ENCODE measurements at regions not wholly inside any gene's neighbourhood (a gene's known extent, or its start where the extent isn't known, plus 50 kb on each side); places are given as distances from the start of the nearest gene placed in this dataset.

- DNase-seq (ENCODE audit: low spot score) = no peak
Measured at GRCh38 chr13:57224414-57224813, 57.4 kb downstream of the PRR20E start.

GRCh38 chr13:57250472-57250871, 83.5 kb downstream of the PRR20E start:
- DNase-seq (ENCODE audit: low spot score) = no peak

- no peak for DNase-seq (ENCODE audit: low spot score)
Measured at GRCh38 chr13:57253551-57253950, 86.6 kb downstream of the PRR20E start.

- DNase-seq (ENCODE audit: low spot score) = no peak
Measured at GRCh38 chr13:57264965-57265364, 98.0 kb downstream of the PRR20E start.

- DNase-seq (ENCODE audit: low spot score) = no peak
Measured at GRCh38 chr13:57270493-57270892, 103.5 kb downstream of the PRR20E start.

- DNase-seq (ENCODE audit: low spot score) = no peak
Measured at GRCh38 chr13:57286511-57287098, 119.6 kb downstream of the PRR20E start.

- peak; percentile 5 for DNase-seq (ENCODE audit: low spot score)
Measured at GRCh38 chr13:57302604-57303003, 135.6 kb downstream of the PRR20E start.

- DNase-seq (ENCODE audit: low spot score) = no peak
Measured at GRCh38 chr13:57311009-57311586, 144.1 kb downstream of the PRR20E start.

GRCh38 chr13:57314897-57315520, 148.0 kb downstream of the PRR20E start:
- no peak for DNase-seq (ENCODE audit: low spot score)

- no peak for DNase-seq (ENCODE audit: low spot score)
Measured at GRCh38 chr13:57326532-57326931, 159.5 kb downstream of the PRR20E start.

- no peak for DNase-seq (ENCODE audit: low spot score)
Measured at GRCh38 chr13:57340878-57341277, 173.9 kb downstream of the PRR20E start.

GRCh38 chr13:57345526-57345925, 178.5 kb downstream of the PRR20E start:
- no peak for DNase-seq (ENCODE audit: low spot score)

GRCh38 chr13:57346786-57347185, 179.8 kb downstream of the PRR20E start:
- peak; percentile 47 for DNase-seq (ENCODE audit: low spot score)

GRCh38 chr13:57352114-57352513, 185.1 kb downstream of the PRR20E start:
- DNase-seq (ENCODE audit: low spot score) = no peak

GRCh38 chr13:57353831-57354230, 186.8 kb downstream of the PRR20E start:
- no peak for DNase-seq (ENCODE audit: low spot score)

- DNase-seq (ENCODE audit: low spot score) = no peak
Measured at GRCh38 chr13:57375876-57376275, 208.9 kb downstream of the PRR20E start.

GRCh38 chr13:57408312-57408711, 223.2 kb upstream of the PCDH17 start:
- DNase-seq (ENCODE audit: low spot score) = no peak

GRCh38 chr13:57409121-57409520, 222.4 kb upstream of the PCDH17 start:
- no peak for DNase-seq (ENCODE audit: low spot score)

- DNase-seq (ENCODE audit: low spot score) = no peak
Measured at GRCh38 chr13:57409656-57410055, 221.9 kb upstream of the PCDH17 start.

GRCh38 chr13:57418067-57418677, 213.4 kb upstream of the PCDH17 start:
- no peak for DNase-seq (ENCODE audit: low spot score)

GRCh38 chr13:57424379-57424778, 207.2 kb upstream of the PCDH17 start:
- no peak for DNase-seq (ENCODE audit: low spot score)

GRCh38 chr13:57425531-57425930, 206.0 kb upstream of the PCDH17 start:
- DNase-seq (ENCODE audit: low spot score) = no peak

GRCh38 chr13:57437587-57437986, 194.0 kb upstream of the PCDH17 start:
- no peak for DNase-seq (ENCODE audit: low spot score)
